Activated naive CD4-positive, alpha-beta T cell treated with anti-CD3 and anti-CD28 coated beads, Interleukin-2, amount 50 U/mL, for 16 hours (primary cell): ENCODE measurements at regions not wholly inside any gene's neighbourhood (a gene's known extent, or its start where the extent isn't known, plus 50 kb on each side); places are given as distances from the start of the nearest gene placed in this dataset.
"Not testable (repeated sequence)": the region's sequence is repeated elsewhere in the genome, so short reads cannot be mapped to it uniquely, and the experiment has no call there.

Source experiments
- DNase-seq: peaks from one replicate; pipeline ENCODE4 v3.0.0-alpha.2; 2020

GRCh38 chr17:51347851-51348584 is 87.7 kb downstream of the UTP18 start:
- DNase-seq = no peak

GRCh38 chr17:51351080-51351479 is 90.7 kb downstream of the UTP18 start:
- DNase-seq = no peak

GRCh38 chr17:51351890-51352289 is 91.5 kb downstream of the UTP18 start:
- DNase-seq = no peak

- no peak for DNase-seq
Observed at GRCh38 chr17:51352798-51353197, 92.5 kb downstream of the UTP18 start.

- DNase-seq = no peak
Observed at GRCh38 chr17:51353296-51353695, 93.0 kb downstream of the UTP18 start.

- DNase-seq = no peak
Observed at GRCh38 chr17:51354936-51355335, 94.6 kb downstream of the UTP18 start.

GRCh38 chr17:51355441-51356410 is 95.4 kb downstream of the UTP18 start:
- DNase-seq = no peak

- DNase-seq = no peak
Observed at GRCh38 chr17:51359055-51359454, 98.7 kb downstream of the UTP18 start.

- DNase-seq = no peak
Observed at GRCh38 chr17:51362811-51363585, 102.7 kb downstream of the UTP18 start.

GRCh38 chr17:51365090-51365489 is 104.7 kb downstream of the UTP18 start:
- no peak for DNase-seq

GRCh38 chr17:51366866-51367265 is 106.5 kb downstream of the UTP18 start:
- DNase-seq = no peak

GRCh38 chr17:51367836-51368235 is 107.5 kb downstream of the UTP18 start:
- DNase-seq = not testable (repeated sequence)

- peak; percentile 45 for DNase-seq
Observed at GRCh38 chr17:51371732-51372151, 111.4 kb downstream of the UTP18 start.

GRCh38 chr17:51372345-51373004 is 112.1 kb downstream of the UTP18 start:
- DNase-seq = no peak

GRCh38 chr17:51373489-51374152 is 113.3 kb downstream of the UTP18 start:
- no peak for DNase-seq

- no peak for DNase-seq
Observed at GRCh38 chr17:51374209-51374608, 113.9 kb downstream of the UTP18 start.

- DNase-seq = no peak
Observed at GRCh38 chr17:51375771-51376170, 115.4 kb downstream of the UTP18 start.

- no peak for DNase-seq
Observed at GRCh38 chr17:51376739-51377138, 116.4 kb downstream of the UTP18 start.

GRCh38 chr17:51381262-51381661 is 120.9 kb downstream of the UTP18 start:
- no peak for DNase-seq

GRCh38 chr17:51385208-51385607 is 124.9 kb downstream of the UTP18 start:
- no peak for DNase-seq

- no peak for DNase-seq
Observed at GRCh38 chr17:51387582-51387981, 127.2 kb downstream of the UTP18 start.

- no peak for DNase-seq
Observed at GRCh38 chr17:51387986-51388385, 127.6 kb downstream of the UTP18 start.
